CD4-positive, alpha-beta T cell treated with Interleukin-17A for 1 hour (primary cell): ENCODE measurements at regions not wholly inside any gene's neighbourhood (a gene's known extent, or its start where the extent isn't known, plus 50 kb on each side); places are given as distances from the start of the nearest gene placed in this dataset.

Source experiments
- DNase-seq: peaks from one replicate; pipeline ENCODE4 v3.0.0-alpha.2; 2020

GRCh38 chr9:88799541-88800328 is 191.5 kb upstream of the S1PR3 start:
- DNase-seq = no peak

GRCh38 chr9:88800329-88800682 is 191.0 kb upstream of the S1PR3 start:
- no peak for DNase-seq

- no peak for DNase-seq
Measured at GRCh38 chr9:88801214-88801796, 190.0 kb upstream of the S1PR3 start.

GRCh38 chr9:88802533-88802932 is 188.7 kb upstream of the S1PR3 start:
- DNase-seq = no peak

- no peak for DNase-seq
Measured at GRCh38 chr9:88803546-88804253, 187.6 kb upstream of the S1PR3 start.

GRCh38 chr9:88804254-88804596 is 187.0 kb upstream of the S1PR3 start:
- no peak for DNase-seq

- DNase-seq = no peak
Measured at GRCh38 chr9:88805217-88805943, 185.9 kb upstream of the S1PR3 start.

GRCh38 chr9:88807426-88807825 is 183.8 kb upstream of the S1PR3 start:
- DNase-seq = no peak

- no peak for DNase-seq
Measured at GRCh38 chr9:88808019-88808656, 183.1 kb upstream of the S1PR3 start.

GRCh38 chr9:88808761-88809354 is 182.4 kb upstream of the S1PR3 start:
- DNase-seq = no peak

GRCh38 chr9:88809355-88810161 is 181.7 kb upstream of the S1PR3 start:
- no peak for DNase-seq

- no peak for DNase-seq
Measured at GRCh38 chr9:88810826-88811225, 180.4 kb upstream of the S1PR3 start.

- DNase-seq = no peak
Measured at GRCh38 chr9:88811511-88811910, 179.8 kb upstream of the S1PR3 start.

- no peak for DNase-seq
Measured at GRCh38 chr9:88812938-88813637, 178.2 kb upstream of the S1PR3 start.

GRCh38 chr9:88813638-88814209 is 177.5 kb upstream of the S1PR3 start:
- no peak for DNase-seq

- no peak for DNase-seq
Measured at GRCh38 chr9:88814577-88814976, 176.7 kb upstream of the S1PR3 start.

- no peak for DNase-seq
Measured at GRCh38 chr9:88816141-88816540, 175.1 kb upstream of the S1PR3 start.

- no peak for DNase-seq
Measured at GRCh38 chr9:88816591-88816990, 174.7 kb upstream of the S1PR3 start.

GRCh38 chr9:88817628-88818027 is 173.6 kb upstream of the S1PR3 start:
- no peak for DNase-seq

- no peak for DNase-seq
Measured at GRCh38 chr9:88818495-88819201, 172.6 kb upstream of the S1PR3 start.
